DOHH2 (cell line): ENCODE measurements at regions not wholly inside any gene's neighbourhood (a gene's known extent, or its start where the extent isn't known, plus 50 kb on each side); places are given as distances from the start of the nearest gene placed in this dataset.

Experiments
- H3F3A ChIP-seq: fragments of 200-600 bp; sonication (generic), shearing (Covaris generic); 2 replicates; pipeline ENCODE4 v1.6.0; 2016; ENCODE audit warnings: antibody characterized with exemption, mild to moderate bottlenecking; ENCODE audit not compliant: control insufficient read depth, insufficient read depth
- H3K27ac ChIP-seq: fragments of 200-600 bp; sonication (generic); 2 replicates; pipeline ENCODE4 v1.5.1; 2014; ENCODE audit warnings: low read depth, mild to moderate bottlenecking, low read length, moderate library complexity
- H3K27me3 ChIP-seq: fragments of 200-600 bp; sonication (generic); 2 replicates; pipeline ENCODE4 v1.6.1; 2014; ENCODE audit warnings: mild to moderate bottlenecking, low read length, mixed read lengths; ENCODE audit not compliant: control insufficient read depth
- H3K36me3 ChIP-seq: fragments of 200-600 bp; sonication (generic); 2 replicates; pipeline ENCODE4 v1.6.1; 2014; ENCODE audit warnings: mild to moderate bottlenecking, low read length, moderate library complexity, mixed read lengths; ENCODE audit not compliant: control insufficient read depth
- H3K4me1 ChIP-seq: fragments of 200-600 bp; sonication (generic); 2 replicates; pipeline ENCODE4 v1.6.1; 2014; ENCODE audit warnings: mild to moderate bottlenecking, low read length, mixed read lengths; ENCODE audit not compliant: control insufficient read depth
- H3K4me2 ChIP-seq: fragments of 200-600 bp; sonication (generic); 2 replicates; pipeline ENCODE4 v1.6.0; 2014; ENCODE audit warnings: mild to moderate bottlenecking, low read length, moderate library complexity
- H3K4me3 ChIP-seq: fragments of 200-600 bp; sonication (generic); 2 replicates; pipeline ENCODE4 v1.5.1; 2014; ENCODE audit warnings: mild to moderate bottlenecking, low read length, mixed read lengths
- H3K79me2 ChIP-seq: fragments of 200-600 bp; sonication (generic); 2 replicates; pipeline ENCODE4 v1.6.1; 2014; ENCODE audit warnings: mild to moderate bottlenecking, low read length, mixed read lengths; ENCODE audit not compliant: control insufficient read depth
- H3K9me2 ChIP-seq: fragments of 200-600 bp; sonication (generic); replicated peaks from 2 replicates; pipeline ENCODE4 v1.6.1; 2014; ENCODE audit warnings: mild to moderate bottlenecking, low read length, mixed read lengths; ENCODE audit not compliant: control insufficient read depth
- H3K9me3 ChIP-seq: fragments of 200-600 bp; sonication (generic); 2 replicates; pipeline ENCODE4 v1.6.1; 2014; ENCODE audit warnings: antibody characterized with exemption, low read length, mixed read lengths; ENCODE audit not compliant: control insufficient read depth, insufficient read depth
- H4K20me1 ChIP-seq: fragments of 200-600 bp; sonication (generic); 2 replicates; pipeline ENCODE4 v1.6.0; 2014; ENCODE audit warnings: low read depth, mild to moderate bottlenecking, antibody characterized with exemption, low read length, moderate library complexity; ENCODE audit not compliant: control insufficient read depth, insufficient read depth
- CTCF ChIP-seq: fragments of 200-600 bp; sonication (generic); IDR thresholded peaks from one replicate; pipeline ENCODE4 v1.5.1; 2014; ENCODE audit warnings: antibody characterized with exemption, mild to moderate bottlenecking, low read depth, low read length; ENCODE audit not compliant: poor library complexity, severe bottlenecking
- EZH2phosphoT487 ChIP-seq: fragments of 200-600 bp; sonication (generic); IDR thresholded peaks from 2 replicates; pipeline ENCODE4 v1.6.1; 2017; ENCODE audit warnings: borderline replicate concordance, mild to moderate bottlenecking, antibody characterized with exemption, low read length, moderate library complexity, mixed read lengths

DNA sequence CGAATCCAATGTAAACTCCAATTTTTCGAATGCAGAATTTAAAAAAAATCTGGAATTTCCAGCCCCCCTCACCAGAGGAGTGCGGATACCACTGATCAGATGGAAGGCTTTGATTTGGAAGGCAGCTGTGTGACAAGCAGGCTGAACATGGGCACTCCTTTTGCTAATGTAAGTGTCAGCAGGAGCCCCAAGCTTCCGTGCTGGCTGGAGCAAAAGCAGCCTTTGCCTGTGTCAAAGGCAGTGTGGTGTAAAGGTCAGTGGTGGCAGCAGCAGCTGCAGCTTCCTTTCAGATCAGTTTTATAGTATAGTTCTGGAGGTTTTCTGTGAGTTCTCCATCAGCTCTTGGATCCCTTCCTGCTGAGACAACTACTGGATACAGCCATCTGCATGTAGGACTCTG lies 259.9 kb downstream of the CTH start:
- no peaks in the 10 kb centered on the region for H3K79me2 ChIP-seq
- H4K20me1 ChIP-seq = no peaks in the 10 kb centered on the region
- no peaks in the 10 kb centered on the region for H3K9me2 ChIP-seq
- no peak overlapping the region for H3K4me3 ChIP-seq
- peaks cover 15% of the 10 kb centered on the region for H3K4me1 ChIP-seq
- no peak overlapping the region for H3K27ac ChIP-seq
- no peak overlapping the region for H3K4me2 ChIP-seq
- TF ChIP-seq CTCF (no peak), EZH2phosphoT487 (no peak)
- no peaks in the 10 kb centered on the region for H3F3A ChIP-seq
- no peaks in the 10 kb centered on the region for H3K36me3 ChIP-seq
- no peaks in the 10 kb centered on the region for H3K9me3 ChIP-seq
- no peaks in the 10 kb centered on the region for H3K27me3 ChIP-seq

DNA sequence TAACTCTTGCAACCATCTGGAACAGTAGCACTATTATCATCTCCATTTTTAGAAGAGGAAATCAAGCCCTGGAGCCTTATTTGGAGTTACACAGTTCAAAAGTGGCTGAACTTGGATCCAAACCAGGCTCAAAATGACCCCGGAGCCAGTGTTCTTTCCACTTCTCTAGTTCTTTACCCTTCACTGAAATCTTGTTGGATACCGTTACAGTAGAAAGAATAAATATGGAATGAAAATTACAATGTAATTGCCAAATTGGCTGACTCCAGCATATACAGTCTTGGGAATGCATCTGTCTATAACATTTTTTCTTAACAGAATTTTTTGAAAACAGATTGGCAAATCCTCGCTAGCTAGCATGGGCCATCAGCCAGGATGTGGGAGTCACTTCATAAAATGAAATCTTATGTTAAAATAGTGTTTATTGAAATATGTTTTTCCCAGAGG lies 261.4 kb downstream of the CTH start:
- Histone ChIP-seq H3F3A (no peaks in the 10 kb centered on the region), H3K4me2 (no peak overlapping the region), H3K36me3 (no peaks in the 10 kb centered on the region), H3K4me1 (peaks cover 20% of the 10 kb centered on the region), H3K9me3 (no peaks in the 10 kb centered on the region), H3K27me3 (no peaks in the 10 kb centered on the region), H3K79me2 (no peaks in the 10 kb centered on the region), H3K27ac (no peak overlapping the region), H3K4me3 (no peak overlapping the region), H4K20me1 (no peaks in the 10 kb centered on the region), H3K9me2 (no peaks in the 10 kb centered on the region)
- no peak for TF ChIP-seq CTCF
- TF ChIP-seq EZH2phosphoT487 = no peak

DNA sequence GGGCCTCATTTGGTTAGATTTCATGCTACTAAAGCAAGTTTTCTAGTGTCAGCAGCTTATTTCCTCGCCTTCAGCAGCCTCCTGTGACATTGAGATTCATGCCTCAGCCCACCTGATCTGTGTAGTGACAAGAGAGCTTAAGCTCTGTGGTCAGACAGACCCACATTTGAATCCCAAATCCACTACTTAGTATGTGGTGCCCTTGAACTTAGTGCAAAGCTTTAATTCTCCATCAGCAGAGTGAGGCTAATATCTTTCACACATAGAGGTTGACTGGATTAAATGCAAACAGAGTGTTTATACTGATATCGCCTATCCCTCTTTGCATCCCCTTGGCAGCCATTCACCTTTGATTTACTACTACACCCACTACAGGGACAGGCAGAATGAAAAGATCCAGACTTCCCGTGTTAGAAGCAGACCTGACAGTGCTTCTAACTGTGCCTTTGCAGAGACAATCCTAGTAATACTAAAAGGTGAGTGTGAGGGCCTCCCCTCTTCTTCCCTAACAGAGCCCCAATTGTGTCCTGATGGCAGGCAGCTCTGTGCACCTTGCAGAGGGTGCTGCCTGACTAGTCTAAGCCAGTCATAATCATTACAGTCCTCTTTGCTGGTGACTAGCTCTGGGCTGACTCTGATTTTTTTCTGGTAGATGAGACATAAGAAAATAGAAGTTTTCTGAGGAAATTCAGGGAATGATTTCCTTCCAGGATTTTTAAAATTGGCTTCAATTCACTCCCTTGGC lies 264.0 kb downstream of the CTH start:
- no peaks in the 10 kb centered on the region for H3F3A ChIP-seq
- H3K9me2 ChIP-seq = no peaks in the 10 kb centered on the region
- no peaks in the 10 kb centered on the region for H3K79me2 ChIP-seq
- no peaks in the 10 kb centered on the region for H3K9me3 ChIP-seq
- H3K27ac ChIP-seq = no peak overlapping the region
- H3K27me3 ChIP-seq = no peaks in the 10 kb centered on the region
- H3K36me3 ChIP-seq = no peaks in the 10 kb centered on the region
- TF ChIP-seq CTCF (no peak), EZH2phosphoT487 (no peak)
- peak overlapping the region; percentile 56 for H3K4me2 ChIP-seq
- H3K4me3 ChIP-seq = peak overlapping the region; percentile 46
- H4K20me1 ChIP-seq = no peaks in the 10 kb centered on the region
- peaks cover 20% of the 10 kb centered on the region for H3K4me1 ChIP-seq
